Bronchial epithelial cell (primary cell): ENCODE measurements at regions not wholly inside any gene's neighbourhood (a gene's known extent, or its start where the extent isn't known, plus 50 kb on each side); places are given as distances from the start of the nearest gene placed in this dataset.

Experiments used
- DNase-seq: peaks from one replicate; pipeline ENCODE4 v3.0.0-alpha.2; 2010; ENCODE audit warnings: low read depth
- FAIRE-seq: peaks from 2 replicates; lab custom pipeline; 2011; peaks lifted over from hg19 to GRCh38; lab: Jason Lieb, UNC
- H3K27me3 ChIP-seq: 2 replicates; pipeline ENCODE4 v1.5.1; 2011; ENCODE audit warnings: low read length; ENCODE audit not compliant: control insufficient read depth, insufficient read depth
- H3K36me3 ChIP-seq: 2 replicates; pipeline ENCODE4 v1.5.1; 2011; ENCODE audit warnings: low read length; ENCODE audit not compliant: control insufficient read depth, insufficient read depth
- H3K4me3 ChIP-seq: 2 replicates; pipeline ENCODE4 v1.5.1; 2011; ENCODE audit warnings: mild to moderate bottlenecking, low read depth, low read length, control low read depth
- CTCF ChIP-seq: IDR thresholded peaks from 2 replicates; pipeline ENCODE4 v1.5.1; 2011; ENCODE audit warnings: mild to moderate bottlenecking, moderate library complexity, low read length, control low read depth, inconsistent platforms; ENCODE audit not compliant: insufficient read depth, severe bottlenecking

GRCh38 chr4:17336986-17337385 is 174.9 kb downstream of the QDPR start:
- TF ChIP-seq CTCF: no peak

GRCh38 chr4:17336524-17336961 is 175.3 kb downstream of the QDPR start:
- no peak for FAIRE-seq

More at GRCh38 chr4:17336986-17337385, 174.9 kb downstream of the QDPR start:
- Histone ChIP-seq H3K36me3 (no peaks in the 10 kb centered on the region), H3K4me3 (no peak overlapping the region), H3K27me3 (no peaks in the 10 kb centered on the region)
- DNase-seq (no peak), FAIRE-seq (no peak)

DNA sequence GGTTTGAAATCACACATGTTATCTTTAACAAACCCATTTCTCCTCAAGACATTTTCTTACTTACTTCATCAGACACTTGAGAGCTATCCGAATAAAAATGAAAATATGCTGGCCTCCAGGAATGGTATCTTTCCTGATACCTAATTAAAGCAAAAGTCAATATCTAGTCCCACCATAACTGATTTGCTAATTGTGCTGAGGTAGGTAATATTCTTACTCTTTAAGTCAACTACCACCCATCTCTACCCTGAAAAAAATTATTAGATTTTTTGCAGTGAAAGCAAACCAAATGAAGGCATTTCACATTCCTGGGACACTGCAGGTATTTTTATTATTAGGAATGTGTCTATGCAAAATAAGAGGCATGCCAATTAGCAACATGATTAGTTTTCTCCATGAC is 175.8 kb downstream of the QDPR start:
- no peak for DNase-seq
- FAIRE-seq: no peak
- no peak overlapping the region for H3K4me3 ChIP-seq
- H3K27me3 ChIP-seq: no peaks in the 10 kb centered on the region
- no peaks in the 10 kb centered on the region for H3K36me3 ChIP-seq
- no peak for TF ChIP-seq CTCF

More at GRCh38 chr4:17336524-17336961, 175.3 kb downstream of the QDPR start:
- peak; percentile 6 for DNase-seq
- Histone ChIP-seq H3K4me3 (no peak overlapping the region), H3K36me3 (no peaks in the 10 kb centered on the region), H3K27me3 (no peaks in the 10 kb centered on the region)
- no peak for TF ChIP-seq CTCF

DNA sequence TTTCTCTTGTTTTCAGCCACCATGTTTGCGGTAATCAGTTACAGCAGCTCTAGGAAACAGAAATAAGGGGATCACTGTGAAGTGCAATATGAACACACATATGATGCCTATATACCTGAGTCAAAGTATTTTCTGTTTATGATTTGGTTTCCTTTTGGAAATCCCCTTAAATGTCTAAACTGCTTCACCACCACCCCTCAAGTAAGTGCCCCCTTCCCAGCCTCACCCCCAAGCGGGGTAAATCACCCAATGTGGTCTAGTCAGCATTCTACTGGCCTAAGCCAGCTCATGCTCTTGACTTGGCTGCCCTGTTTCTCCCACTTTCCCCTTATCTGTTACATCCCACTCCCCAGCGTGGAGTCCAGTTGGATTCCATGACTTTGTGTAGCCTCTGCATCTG is 176.5 kb downstream of the QDPR start:
- DNase-seq (no peak), FAIRE-seq (no peak)
- Histone ChIP-seq H3K27me3 (no peaks in the 10 kb centered on the region), H3K36me3 (no peaks in the 10 kb centered on the region), H3K4me3 (no peak overlapping the region)
- TF ChIP-seq CTCF: no peak

GRCh38 chr4:17332478-17332877 is 179.4 kb downstream of the QDPR start:
- no peak for FAIRE-seq
- Histone ChIP-seq H3K36me3 (no peaks in the 10 kb centered on the region), H3K4me3 (no peak overlapping the region), H3K27me3 (no peaks in the 10 kb centered on the region)
- no peak for DNase-seq
- no peak for TF ChIP-seq CTCF

DNA sequence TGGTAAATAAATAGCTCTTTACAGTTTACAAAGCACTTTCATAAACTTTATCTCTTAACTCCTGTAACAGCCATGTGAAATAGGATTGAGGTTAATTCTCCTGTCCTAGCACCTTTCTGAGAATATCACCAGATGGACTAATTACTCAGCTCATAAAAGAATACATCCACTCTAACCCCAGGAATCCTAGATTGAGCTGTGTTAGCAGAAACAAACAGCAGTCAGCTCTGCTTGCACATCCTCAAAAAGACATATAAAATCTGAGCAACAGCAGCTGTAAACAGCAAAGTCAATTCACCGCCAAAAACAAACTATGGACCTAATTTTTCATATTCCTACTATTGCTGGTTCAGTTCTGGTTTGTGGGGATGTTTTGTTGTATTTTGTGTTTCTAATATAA is 182.8 kb downstream of the QDPR start:
- Histone ChIP-seq H3K27me3 (no peaks in the 10 kb centered on the region), H3K36me3 (no peaks in the 10 kb centered on the region), H3K4me3 (no peak overlapping the region)
- no peak for TF ChIP-seq CTCF
- no peak for FAIRE-seq
- no peak for DNase-seq
